H1 (cell line): ENCODE measurements at regions not wholly inside any gene's neighbourhood (a gene's known extent, or its start where the extent isn't known, plus 50 kb on each side); places are given as distances from the start of the nearest gene placed in this dataset.

Source experiments
- BACH1 ChIP-seq: IDR thresholded peaks from 2 replicates; pipeline ENCODE4 v1.6.1; 2012; ENCODE audit warnings: low read length, improper control_type of control experiment
- KDM1A ChIP-seq: fragments of 200-600, 300-600 bp; sonication (generic); IDR thresholded peaks from 2 replicates; pipeline ENCODE4 v1.7.1; 2016; ENCODE audit warnings: mild to moderate bottlenecking, low read length, borderline replicate concordance
- USF2 ChIP-seq: IDR thresholded peaks from 2 replicates; pipeline ENCODE4 v1.6.1; 2011; ENCODE audit warnings: low read length, improper control_type of control experiment

GRCh38 chr3:153756816-153757215 is 364.4 kb upstream of the ARHGEF26 start (continued):
- TF ChIP-seq USF2: no peak
- no peak for TF ChIP-seq BACH1
- no peak for TF ChIP-seq KDM1A
